PFSK-1 (cell line): ENCODE measurements at regions not wholly inside any gene's neighbourhood (a gene's known extent, or its start where the extent isn't known, plus 50 kb on each side); places are given as distances from the start of the nearest gene placed in this dataset.

Source experiments
- FOXP2 ChIP-seq: optimal IDR thresholded peaks from 2 replicates; pipeline ENCODE3; 2011; ENCODE audit warnings: borderline replicate concordance, control low read depth, inconsistent platforms; ENCODE audit not compliant: insufficient read depth; ENCODE audit errors: extremely low read length, extremely low read depth
- POLR2AphosphoS5 ChIP-seq: IDR thresholded peaks from 2 replicates; pipeline ENCODE4 v1.6.1; 2012; ENCODE audit warnings: low read depth, mild to moderate bottlenecking, control low read depth, low read length, moderate library complexity
- SIN3A ChIP-seq: IDR thresholded peaks from 2 replicates; pipeline ENCODE4 v1.6.1; 2012; ENCODE audit warnings: mild to moderate bottlenecking, low read length, moderate library complexity, borderline replicate concordance; ENCODE audit not compliant: insufficient read depth
- TAF1 ChIP-seq: IDR thresholded peaks from 2 replicates; pipeline ENCODE4 v1.6.1; 2012; ENCODE audit warnings: low read length, control low read depth, borderline replicate concordance; ENCODE audit not compliant: insufficient read depth
- TF ChIP-seq, protein P1 (sequence below), 2 experiments: IDR thresholded peaks; 2 replicates each; pipeline versions ENCODE4 v1.6.1 to v1.8.0; 2011 to 2012; ENCODE audit warnings: low read depth in 2 of 2, low read length in 2 of 2, control low read depth in 1 of 2, inconsistent platforms in 1 of 2, mild to moderate bottlenecking in 1 of 2, moderate library complexity in 1 of 2; ENCODE audit not compliant: insufficient read depth in 1 of 2

DNA sequence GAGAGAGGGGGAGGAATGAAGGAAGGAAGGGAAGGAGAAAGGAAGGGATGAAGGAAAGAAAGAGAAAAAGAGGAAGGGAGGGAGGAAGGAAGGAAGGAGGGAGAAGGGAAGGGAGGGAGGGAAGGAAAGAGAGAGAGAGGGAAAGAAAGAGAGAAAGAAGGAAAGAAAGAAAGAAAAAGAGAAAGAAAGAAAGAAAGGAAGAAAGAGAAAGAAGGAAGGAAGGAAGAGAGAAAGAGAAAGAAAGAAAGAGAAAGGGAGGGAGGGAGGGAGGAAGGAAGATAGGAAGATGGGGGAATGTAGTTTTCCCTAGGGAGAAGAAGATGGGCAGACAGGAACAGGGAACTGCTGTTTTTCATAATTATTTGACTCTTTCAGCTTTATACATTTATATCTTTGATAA is 115.1 kb upstream of the CXADR start:
- TF ChIP-seq SIN3A = no peak
- TF ChIP-seq FOXP2 = no peak
- TF ChIP-seq TAF1 = no peak
- no peak for TF ChIP-seq POLR2AphosphoS5
- TF ChIP-seq, protein P1, sequence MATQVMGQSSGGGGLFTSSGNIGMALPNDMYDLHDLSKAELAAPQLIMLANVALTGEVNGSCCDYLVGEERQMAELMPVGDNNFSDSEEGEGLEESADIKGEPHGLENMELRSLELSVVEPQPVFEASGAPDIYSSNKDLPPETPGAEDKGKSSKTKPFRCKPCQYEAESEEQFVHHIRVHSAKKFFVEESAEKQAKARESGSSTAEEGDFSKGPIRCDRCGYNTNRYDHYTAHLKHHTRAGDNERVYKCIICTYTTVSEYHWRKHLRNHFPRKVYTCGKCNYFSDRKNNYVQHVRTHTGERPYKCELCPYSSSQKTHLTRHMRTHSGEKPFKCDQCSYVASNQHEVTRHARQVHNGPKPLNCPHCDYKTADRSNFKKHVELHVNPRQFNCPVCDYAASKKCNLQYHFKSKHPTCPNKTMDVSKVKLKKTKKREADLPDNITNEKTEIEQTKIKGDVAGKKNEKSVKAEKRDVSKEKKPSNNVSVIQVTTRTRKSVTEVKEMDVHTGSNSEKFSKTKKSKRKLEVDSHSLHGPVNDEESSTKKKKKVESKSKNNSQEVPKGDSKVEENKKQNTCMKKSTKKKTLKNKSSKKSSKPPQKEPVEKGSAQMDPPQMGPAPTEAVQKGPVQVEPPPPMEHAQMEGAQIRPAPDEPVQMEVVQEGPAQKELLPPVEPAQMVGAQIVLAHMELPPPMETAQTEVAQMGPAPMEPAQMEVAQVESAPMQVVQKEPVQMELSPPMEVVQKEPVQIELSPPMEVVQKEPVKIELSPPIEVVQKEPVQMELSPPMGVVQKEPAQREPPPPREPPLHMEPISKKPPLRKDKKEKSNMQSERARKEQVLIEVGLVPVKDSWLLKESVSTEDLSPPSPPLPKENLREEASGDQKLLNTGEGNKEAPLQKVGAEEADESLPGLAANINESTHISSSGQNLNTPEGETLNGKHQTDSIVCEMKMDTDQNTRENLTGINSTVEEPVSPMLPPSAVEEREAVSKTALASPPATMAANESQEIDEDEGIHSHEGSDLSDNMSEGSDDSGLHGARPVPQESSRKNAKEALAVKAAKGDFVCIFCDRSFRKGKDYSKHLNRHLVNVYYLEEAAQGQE (IDR thresholded peaks at IDR 0.05; ENCODE audit: insufficient read depth in 1 of 2, low read depth in 2 of 2, low read length in 2 of 2) = no peak
